ENCODE measurements at regions not wholly inside any gene's neighbourhood (a gene's known extent, or its start where the extent isn't known, plus 50 kb on each side); places are given as distances from the start of the nearest gene placed in this dataset.
A peak's percentile ranks its signal among the peaks of the same experiment; 100 is the strongest.
"Not testable (repeated sequence)": the region's sequence is repeated elsewhere in the genome, so short reads cannot be mapped to it uniquely, and the experiment has no call there.

GRCh38 chr16:29117631-29118030, 132.8 kb downstream of the LAT start:
- DNase-seq (ENCODE audit: extremely low read depth in 1 of 11, low read depth in 9 of 11, low spot score in 4 of 11) = no peak

GRCh38 chr16:29116980-29117379, 132.1 kb downstream of the LAT start:
- no peak for DNase-seq (ENCODE audit: extremely low read depth in 1 of 11, low read depth in 9 of 11, low spot score in 4 of 11)

GRCh38 chr16:29116207-29116606, 131.4 kb downstream of the LAT start:
- DNase-seq (ENCODE audit: extremely low read depth in 1 of 11, low read depth in 9 of 11, low spot score in 4 of 11) = not testable (repeated sequence)

DNA sequence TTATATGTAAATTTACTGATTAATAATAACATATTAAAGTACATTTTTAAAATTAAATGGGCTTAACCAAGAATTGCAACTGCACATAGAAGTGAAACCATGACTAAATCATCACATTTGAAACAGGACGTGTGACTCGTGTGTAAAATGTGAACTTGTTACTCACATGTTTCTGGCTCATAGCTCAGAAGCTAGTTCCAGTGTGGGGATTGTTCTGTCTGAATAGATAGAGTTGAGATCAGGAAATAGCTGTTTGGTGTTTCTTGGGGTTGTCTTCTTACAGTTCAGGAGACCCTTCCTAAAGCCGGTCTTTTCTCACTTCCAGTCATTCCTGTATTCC, 130.9 kb downstream of the LAT start:
- DNase-seq (ENCODE audit: extremely low read depth in 1 of 11, low read depth in 9 of 11, low spot score in 4 of 11) = not testable (repeated sequence)

GRCh38 chr16:29114989-29115801, 130.3 kb downstream of the LAT start:
- peak in 8 of 11 donors; percentile 19 to 59 (median 45) for DNase-seq (ENCODE audit: extremely low read depth in 1 of 11, low read depth in 9 of 11, low spot score in 4 of 11)

GRCh38 chr16:29114574-29114973, 129.7 kb downstream of the LAT start:
- no peak for DNase-seq (ENCODE audit: extremely low read depth in 1 of 11, low read depth in 9 of 11, low spot score in 4 of 11)

GRCh38 chr16:29113446-29113845, 128.6 kb downstream of the LAT start:
- not testable (repeated sequence) for DNase-seq (ENCODE audit: extremely low read depth in 1 of 11, low read depth in 9 of 11, low spot score in 4 of 11)

DNA sequence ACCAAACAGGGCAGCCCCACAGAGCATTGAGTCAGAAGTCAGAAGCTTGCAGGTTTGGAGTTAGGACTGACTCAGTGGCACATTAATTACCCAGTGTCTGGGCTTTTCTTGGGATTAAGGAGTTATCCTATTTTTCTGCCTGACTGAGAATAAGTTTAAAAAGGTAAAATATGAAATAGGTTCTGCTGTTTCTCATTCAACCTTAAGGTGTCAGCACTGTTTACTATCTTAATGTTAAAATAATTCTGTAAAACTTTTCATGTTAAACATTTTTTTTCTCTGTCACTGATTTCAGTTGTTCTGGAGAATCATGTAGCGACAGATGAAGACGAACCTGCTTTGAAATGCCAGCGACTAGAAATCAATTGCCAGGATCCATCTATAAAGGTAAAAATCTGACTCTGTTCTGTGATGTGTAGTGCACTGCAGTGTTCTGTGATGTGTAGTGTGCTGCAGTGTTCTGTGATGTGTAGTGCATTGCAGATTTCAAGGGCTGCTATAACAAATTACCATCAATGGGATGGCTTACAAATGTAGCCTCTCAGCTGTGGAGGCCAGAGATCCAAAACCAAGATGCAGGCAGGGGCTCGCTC, 128.0 kb downstream of the LAT start:
- no peak for DNase-seq (ENCODE audit: extremely low read depth in 1 of 11, low read depth in 9 of 11, low spot score in 4 of 11)

- DNase-seq (ENCODE audit: extremely low read depth in 1 of 11, low read depth in 9 of 11, low spot score in 4 of 11) = not testable (repeated sequence)
Measured at GRCh38 chr16:29111901-29112680, 127.2 kb downstream of the LAT start.

GRCh38 chr16:29111421-29111820, 126.6 kb downstream of the LAT start:
- DNase-seq (ENCODE audit: extremely low read depth in 1 of 11, low read depth in 9 of 11, low spot score in 4 of 11) = no peak

GRCh38 chr16:29108625-29109169, 123.8 kb downstream of the LAT start:
- DNase-seq (ENCODE audit: extremely low read depth in 1 of 11, low read depth in 9 of 11, low spot score in 4 of 11) = not testable (repeated sequence)

- DNase-seq (ENCODE audit: extremely low read depth in 1 of 11, low read depth in 9 of 11, low spot score in 4 of 11) = no peak
Measured at GRCh38 chr16:29107299-29107698, 122.4 kb downstream of the LAT start.

DNA sequence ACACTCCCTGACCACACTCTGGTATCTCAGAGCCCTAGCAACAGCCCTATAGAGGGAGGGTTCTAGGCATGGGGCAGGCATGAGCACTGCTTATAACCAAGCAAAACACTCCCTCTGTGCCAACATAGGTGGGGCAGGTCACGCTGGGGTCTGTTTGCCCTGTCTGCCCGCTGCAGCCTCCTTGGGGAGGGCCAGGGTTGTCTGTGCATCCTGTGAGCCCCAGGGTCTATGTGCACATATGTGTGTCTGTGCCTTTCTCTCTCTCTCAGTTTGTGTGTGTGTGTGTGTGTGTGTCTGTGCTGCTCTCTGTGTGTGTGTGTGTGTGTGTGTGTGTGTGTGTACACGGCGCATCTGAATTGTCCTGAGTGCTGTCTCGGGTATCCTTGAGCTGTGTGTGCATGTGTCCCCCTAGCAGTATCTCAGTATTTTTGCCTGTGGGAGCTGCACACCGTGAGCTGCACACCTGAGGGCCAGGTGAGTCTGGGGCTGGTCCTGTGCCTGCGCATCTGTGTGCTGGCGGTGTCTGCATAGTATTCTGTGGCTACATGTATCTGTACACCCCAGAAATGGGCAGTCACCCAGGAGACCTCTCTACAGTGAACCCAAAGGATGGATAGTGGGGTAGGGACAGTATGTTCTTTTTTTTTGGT, 121.5 kb downstream of the LAT start:
- DNase-seq (ENCODE audit: extremely low read depth in 1 of 11, low read depth in 9 of 11, low spot score in 4 of 11) = not testable (repeated sequence)

- not testable (repeated sequence) for DNase-seq (ENCODE audit: extremely low read depth in 1 of 11, low read depth in 9 of 11, low spot score in 4 of 11)
Measured at GRCh38 chr16:29104600-29104999, 119.7 kb downstream of the LAT start.

DNA sequence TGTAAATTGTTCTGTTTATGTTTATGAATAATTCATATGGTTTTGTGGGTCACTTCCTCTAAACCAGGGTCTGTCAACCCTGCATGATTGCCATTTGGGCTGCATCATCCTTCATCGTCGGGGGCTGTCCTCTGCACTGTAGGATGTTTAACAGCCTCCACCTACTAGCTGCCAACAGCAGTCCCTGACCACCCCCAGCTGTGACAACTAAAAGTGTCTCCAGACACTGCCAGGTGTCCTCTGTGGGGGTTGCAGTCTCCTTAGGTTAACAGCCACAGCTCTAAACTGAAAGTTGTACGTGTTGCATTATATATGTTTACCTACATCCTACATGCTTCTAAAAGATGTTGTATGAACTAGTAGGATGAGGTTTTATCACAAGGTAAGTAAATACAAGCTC, 113.1 kb downstream of the LAT start:
- DNase-seq (ENCODE audit: extremely low read depth in 1 of 11, low read depth in 9 of 11, low spot score in 4 of 11) = not testable (repeated sequence)

DNA sequence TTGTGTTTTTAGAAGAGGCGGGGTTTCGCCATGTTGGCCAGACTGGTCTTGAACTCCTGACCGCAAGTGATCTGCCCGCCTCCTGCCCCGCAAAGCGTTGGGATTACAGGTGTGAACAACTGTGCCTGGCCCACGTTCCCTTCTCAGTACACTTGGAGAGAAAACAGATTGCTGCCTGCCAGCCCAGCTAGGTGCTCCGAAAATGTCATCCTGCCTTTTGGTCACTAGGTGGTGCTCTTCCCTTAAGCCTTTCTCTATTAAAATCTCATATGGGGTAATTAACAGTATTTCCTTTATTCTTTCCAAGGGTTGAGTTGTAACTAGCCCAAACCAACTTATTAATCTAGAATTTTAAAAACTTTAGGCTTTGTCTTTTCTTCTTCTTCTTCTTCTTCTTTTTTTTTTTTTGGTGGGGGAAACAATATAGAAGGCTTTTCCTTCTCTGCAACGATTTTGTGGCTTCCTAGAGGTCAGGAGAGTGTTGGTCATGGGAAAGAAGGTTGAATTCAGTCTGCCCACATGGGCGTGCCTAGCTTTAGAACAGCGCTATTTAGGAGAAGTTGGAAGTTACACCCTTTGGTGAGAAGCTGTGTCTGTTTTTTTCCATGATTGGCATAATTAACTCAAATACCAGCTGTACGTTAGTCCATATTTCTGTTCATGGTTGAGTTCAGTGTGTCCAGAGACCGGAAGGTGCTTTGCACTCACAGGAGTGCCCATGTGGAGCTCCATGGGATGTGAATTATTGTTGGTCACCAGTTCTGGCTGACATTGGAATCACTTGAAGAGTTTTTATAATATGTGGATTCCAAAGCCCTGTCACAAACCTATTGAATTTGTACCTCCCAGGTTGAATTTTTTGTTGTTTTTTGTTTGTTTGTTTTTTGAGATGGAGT, 110.1 kb downstream of the LAT start:
- not testable (repeated sequence) for DNase-seq (ENCODE audit: extremely low read depth in 1 of 11, low read depth in 9 of 11, low spot score in 4 of 11)

GRCh38 chr16:29094325-29094724, 109.5 kb downstream of the LAT start:
- not testable (repeated sequence) for DNase-seq (ENCODE audit: extremely low read depth in 1 of 11, low read depth in 9 of 11, low spot score in 4 of 11)

DNA sequence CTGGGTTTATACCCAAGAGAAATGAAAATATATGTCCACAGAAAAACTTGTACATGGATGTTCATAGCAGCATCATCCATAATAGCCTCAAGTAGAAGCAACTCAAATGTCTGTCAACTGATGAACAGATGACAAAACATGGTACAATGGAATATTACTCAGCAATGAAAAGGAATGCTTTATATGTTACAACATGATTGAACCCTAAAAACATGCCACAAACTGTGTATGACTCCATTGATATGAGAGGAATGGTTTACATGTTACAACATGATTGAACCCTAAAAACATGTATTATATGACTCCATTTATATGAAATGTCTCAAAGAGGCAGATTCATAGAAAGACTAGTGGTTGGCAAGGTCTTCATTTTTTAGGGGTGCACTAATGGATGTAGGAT, 104.8 kb downstream of the LAT start:
- not testable (repeated sequence) for DNase-seq (ENCODE audit: extremely low read depth in 1 of 11, low read depth in 9 of 11, low spot score in 4 of 11)
